Parathyroid adenoma (tissue), 2 donors: ENCODE measurements at regions not wholly inside any gene's neighbourhood (a gene's known extent, or its start where the extent isn't known, plus 50 kb on each side); places are given as distances from the start of the nearest gene placed in this dataset.

Experiments used
- H2AFZ ChIP-seq: fragments of 300-600 bp; sonication (generic); one replicate; pipeline ENCODE4 v1.7.0; 2017; ENCODE audit warnings: antibody characterized with exemption, mild to moderate bottlenecking
- H3K27ac ChIP-seq: fragments of 300-600 bp; sonication (generic); one replicate; pipeline ENCODE4 v1.7.0; 2017
- H3K27me3 ChIP-seq: fragments of 300-600 bp; sonication (generic); one replicate; pipeline ENCODE4 v1.7.0; 2017; ENCODE audit warnings: low read length; ENCODE audit not compliant: control insufficient read depth, insufficient read depth
- H3K36me3 ChIP-seq: fragments of 300-600 bp; sonication (generic); one replicate; pipeline ENCODE4 v1.7.0; 2017; ENCODE audit warnings: low read length; ENCODE audit not compliant: control insufficient read depth, insufficient read depth
- H3K4me1 ChIP-seq: fragments of 300-600 bp; sonication (generic); one replicate; pipeline ENCODE4 v1.7.0; 2017; ENCODE audit warnings: control low read depth
- H3K4me2 ChIP-seq: fragments of 300-600 bp; sonication (generic); one replicate; pipeline ENCODE4 v1.7.0; 2017; ENCODE audit warnings: low read length
- H3K4me3 ChIP-seq: fragments of 300-600 bp; sonication (generic); one replicate; pipeline ENCODE4 v1.7.0; 2017; ENCODE audit warnings: low read depth, low read length
- H3K79me2 ChIP-seq: fragments of 300-600 bp; sonication (generic); one replicate; pipeline ENCODE4 v1.7.0; 2017; ENCODE audit warnings: control low read depth
- H3K9ac ChIP-seq: fragments of 300-600 bp; sonication (generic); one replicate; pipeline ENCODE4 v1.7.0; 2017; ENCODE audit warnings: mild to moderate bottlenecking
- H3K9me3 ChIP-seq: fragments of 300-600 bp; sonication (generic); one replicate; pipeline ENCODE4 v1.7.0; 2017; ENCODE audit warnings: low read length; ENCODE audit not compliant: control insufficient read depth
- TF ChIP-seq, protein P1 (sequence below): fragments of 300-600 bp; sonication (generic); IDR thresholded peaks from one replicate; pipeline ENCODE4 v1.7.0; 2017; ENCODE audit warnings: antibody characterized with exemption, mild to moderate bottlenecking
- donor health status: primary hyperparathyroidism.

DNA sequence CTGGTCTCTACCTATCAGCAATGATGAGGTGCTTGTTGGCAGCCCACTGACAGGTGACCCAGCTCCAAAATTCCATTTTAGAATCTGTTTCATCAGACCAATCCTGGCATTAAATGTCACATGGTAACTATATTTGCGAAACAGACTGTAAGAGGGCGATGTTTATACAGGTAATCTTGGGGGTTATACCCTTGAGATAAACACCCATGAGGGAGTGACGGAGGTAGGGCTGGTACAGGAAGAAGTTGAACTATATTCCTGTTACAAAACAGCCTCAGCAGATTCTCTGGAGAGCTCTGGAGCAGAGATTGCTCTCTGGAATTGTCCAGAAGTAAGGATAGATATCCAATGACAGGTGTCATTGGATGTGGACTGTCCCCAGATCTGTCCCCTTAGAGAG is 444.8 kb upstream of the DPP6 start:
- Histone ChIP-seq H3K4me3 (no peak overlapping the region), H3K27me3 (no peaks in the 10 kb centered on the region), H3K9ac (no peak overlapping the region), H3K4me2 (no peak overlapping the region), H3K79me2 (no peaks in the 10 kb centered on the region), H3K9me3 (no peaks in the 10 kb centered on the region), H3K27ac (no peak overlapping the region), H3K4me1 (no peaks in the 10 kb centered on the region), H3K36me3 (no peaks in the 10 kb centered on the region), H2AFZ (no peak overlapping the region)
- TF ChIP-seq, protein P1, sequence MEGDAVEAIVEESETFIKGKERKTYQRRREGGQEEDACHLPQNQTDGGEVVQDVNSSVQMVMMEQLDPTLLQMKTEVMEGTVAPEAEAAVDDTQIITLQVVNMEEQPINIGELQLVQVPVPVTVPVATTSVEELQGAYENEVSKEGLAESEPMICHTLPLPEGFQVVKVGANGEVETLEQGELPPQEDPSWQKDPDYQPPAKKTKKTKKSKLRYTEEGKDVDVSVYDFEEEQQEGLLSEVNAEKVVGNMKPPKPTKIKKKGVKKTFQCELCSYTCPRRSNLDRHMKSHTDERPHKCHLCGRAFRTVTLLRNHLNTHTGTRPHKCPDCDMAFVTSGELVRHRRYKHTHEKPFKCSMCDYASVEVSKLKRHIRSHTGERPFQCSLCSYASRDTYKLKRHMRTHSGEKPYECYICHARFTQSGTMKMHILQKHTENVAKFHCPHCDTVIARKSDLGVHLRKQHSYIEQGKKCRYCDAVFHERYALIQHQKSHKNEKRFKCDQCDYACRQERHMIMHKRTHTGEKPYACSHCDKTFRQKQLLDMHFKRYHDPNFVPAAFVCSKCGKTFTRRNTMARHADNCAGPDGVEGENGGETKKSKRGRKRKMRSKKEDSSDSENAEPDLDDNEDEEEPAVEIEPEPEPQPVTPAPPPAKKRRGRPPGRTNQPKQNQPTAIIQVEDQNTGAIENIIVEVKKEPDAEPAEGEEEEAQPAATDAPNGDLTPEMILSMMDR, result no peak

DNA sequence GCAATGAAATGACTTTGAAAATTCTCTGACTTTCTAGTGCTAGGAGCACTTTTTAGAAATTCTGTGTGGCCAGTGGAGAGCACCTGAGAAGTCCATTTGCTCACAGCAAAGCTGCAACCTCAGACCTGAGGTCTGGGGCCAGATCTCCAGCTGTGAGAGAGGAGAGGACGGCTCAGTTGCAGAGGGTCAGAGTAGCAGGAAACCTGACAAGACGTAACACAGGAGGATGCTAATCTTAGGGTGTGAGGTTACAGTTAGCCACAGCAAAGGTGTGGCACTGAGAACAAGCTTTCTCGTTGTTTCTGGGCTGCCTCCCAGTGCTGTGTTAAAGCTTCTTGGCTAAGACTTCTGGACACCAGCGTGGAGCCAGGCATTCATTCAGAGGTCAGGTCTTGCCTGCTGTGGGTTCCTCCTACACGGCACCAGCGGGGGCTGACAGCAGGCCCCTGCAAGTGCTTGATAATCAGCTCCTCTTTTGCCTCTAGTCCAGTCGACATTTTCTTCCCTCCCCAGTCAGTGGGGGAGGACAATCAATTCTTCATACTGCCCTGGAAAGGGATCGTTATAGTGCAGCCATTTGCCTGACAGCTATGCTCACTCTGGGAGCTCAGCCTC is 435.4 kb upstream of the DPP6 start:
- no peaks in the 10 kb centered on the region for H3K36me3 ChIP-seq
- H3K9me3 ChIP-seq, result no peaks in the 10 kb centered on the region
- H3K4me1 ChIP-seq, result no peaks in the 10 kb centered on the region
- TF ChIP-seq, protein P1, result no peak
- no peaks in the 10 kb centered on the region for H3K27me3 ChIP-seq
- H3K4me3 ChIP-seq, result no peak overlapping the region
- H2AFZ ChIP-seq, result no peak overlapping the region
- H3K4me2 ChIP-seq, result no peak overlapping the region
- H3K79me2 ChIP-seq, result no peaks in the 10 kb centered on the region
- H3K27ac ChIP-seq, result no peak overlapping the region
- H3K9ac ChIP-seq, result no peak overlapping the region

DNA sequence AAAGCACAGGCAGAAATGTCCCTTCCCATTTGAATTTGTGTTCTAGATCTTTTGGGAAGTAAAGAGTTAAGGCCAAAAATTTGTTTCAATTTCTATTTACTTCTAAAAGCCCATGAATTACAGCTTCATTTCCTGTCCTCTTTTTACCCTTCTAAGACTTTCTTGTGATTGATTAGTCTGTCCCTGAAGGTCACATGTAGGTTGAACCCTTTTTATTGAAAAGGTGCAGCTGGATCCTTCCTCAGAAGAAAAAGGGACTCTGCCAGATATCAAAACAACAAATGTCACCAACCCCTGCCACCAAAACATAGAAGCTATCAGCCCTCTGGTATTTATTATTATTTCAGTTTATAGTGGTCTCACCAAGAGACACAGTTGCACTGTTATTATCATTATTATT is 424.9 kb upstream of the DPP6 start:
- Histone ChIP-seq H3K4me2 (no peak overlapping the region), H2AFZ (no peak overlapping the region), H3K79me2 (no peaks in the 10 kb centered on the region), H3K27ac (no peak overlapping the region), H3K9me3 (no peaks in the 10 kb centered on the region), H3K36me3 (no peaks in the 10 kb centered on the region), H3K27me3 (no peaks in the 10 kb centered on the region), H3K9ac (no peak overlapping the region), H3K4me3 (no peak overlapping the region), H3K4me1 (no peaks in the 10 kb centered on the region)
- TF ChIP-seq, protein P1, result no peak

DNA sequence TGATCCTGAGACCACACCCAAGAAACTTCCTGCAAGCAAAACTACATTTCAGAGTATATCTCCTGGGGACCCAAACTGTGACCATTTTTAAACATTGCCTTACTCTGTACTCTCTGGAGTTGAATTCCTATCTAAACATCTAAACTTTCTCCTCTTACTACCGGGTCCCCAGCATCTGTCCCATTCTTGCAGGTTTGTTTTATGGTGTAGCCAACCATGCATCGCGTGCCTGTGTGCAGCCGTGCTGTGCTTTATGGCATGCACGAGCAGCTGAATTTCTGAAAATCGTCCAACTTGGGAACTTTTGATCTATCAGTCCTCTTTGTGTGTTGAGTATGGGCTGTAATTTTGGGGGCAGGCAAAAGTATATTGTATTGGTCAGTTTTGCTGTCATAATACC is 423.8 kb upstream of the DPP6 start:
- Histone ChIP-seq H3K9me3 (no peaks in the 10 kb centered on the region), H3K4me1 (no peaks in the 10 kb centered on the region), H3K27me3 (no peaks in the 10 kb centered on the region), H3K4me2 (no peak overlapping the region), H3K4me3 (no peak overlapping the region), H3K36me3 (no peaks in the 10 kb centered on the region), H3K9ac (no peak overlapping the region), H3K27ac (no peak overlapping the region), H3K79me2 (no peaks in the 10 kb centered on the region), H2AFZ (no peak overlapping the region)
- TF ChIP-seq, protein P1, result no peak

DNA sequence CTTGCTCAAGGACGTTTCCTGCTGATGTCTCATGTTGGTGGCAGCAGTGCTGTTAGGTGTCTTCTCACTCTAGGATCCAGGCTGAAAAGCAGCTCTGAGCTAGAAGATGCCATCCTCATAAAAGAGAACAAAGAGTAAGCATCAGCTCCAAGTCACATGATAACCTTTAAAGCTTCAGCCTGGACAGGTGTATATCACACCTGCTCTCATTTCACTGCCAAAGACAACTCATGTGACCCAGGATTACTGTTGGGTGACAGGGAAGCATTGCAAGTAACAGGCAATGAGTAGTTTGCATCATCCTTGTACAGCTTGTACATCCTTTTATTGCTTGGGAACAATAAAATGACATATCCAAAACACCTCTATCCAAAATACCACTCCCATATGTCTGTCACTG is 423.4 kb upstream of the DPP6 start:
- TF ChIP-seq, protein P1, result no peak
- no peak overlapping the region for H3K4me3 ChIP-seq
- H3K79me2 ChIP-seq, result no peaks in the 10 kb centered on the region
- no peak overlapping the region for H3K27ac ChIP-seq
- no peaks in the 10 kb centered on the region for H3K27me3 ChIP-seq
- no peaks in the 10 kb centered on the region for H3K36me3 ChIP-seq
- no peaks in the 10 kb centered on the region for H3K9me3 ChIP-seq
- H3K9ac ChIP-seq, result no peak overlapping the region
- H3K4me2 ChIP-seq, result no peak overlapping the region
- no peaks in the 10 kb centered on the region for H3K4me1 ChIP-seq
- no peak overlapping the region for H2AFZ ChIP-seq
